Pons (tissue), 1 donor: ENCODE measurements at regions not wholly inside any gene's neighbourhood (a gene's known extent, or its start where the extent isn't known, plus 50 kb on each side); places are given as distances from the start of the nearest gene placed in this dataset.

Experiments used
- DNase-seq: peaks from one replicate; pipeline ENCODE4 v3.0.0-alpha.2; 2016; ENCODE audit warnings: low spot score

- no peak for DNase-seq
Measured at GRCh38 chr2:19545507-19545906, 187.1 kb upstream of the OSR1 start.

- no peak for DNase-seq
Measured at GRCh38 chr2:19543663-19544383, 185.4 kb upstream of the OSR1 start.

GRCh38 chr2:19542796-19543662 is 184.6 kb upstream of the OSR1 start:
- DNase-seq = no peak

- no peak for DNase-seq
Measured at GRCh38 chr2:19541884-19542283, 183.5 kb upstream of the OSR1 start.

GRCh38 chr2:19540739-19541525 is 182.5 kb upstream of the OSR1 start:
- DNase-seq = no peak

GRCh38 chr2:19538411-19538963 is 180.1 kb upstream of the OSR1 start:
- no peak for DNase-seq

GRCh38 chr2:19536136-19536535 is 177.7 kb upstream of the OSR1 start:
- no peak for DNase-seq

- DNase-seq = no peak
Measured at GRCh38 chr2:19532547-19533196, 174.2 kb upstream of the OSR1 start.

- DNase-seq = no peak
Measured at GRCh38 chr2:19529677-19530076, 171.3 kb upstream of the OSR1 start.

GRCh38 chr2:19527771-19528170 is 169.3 kb upstream of the OSR1 start:
- no peak for DNase-seq

- DNase-seq = no peak
Measured at GRCh38 chr2:19525313-19525712, 166.9 kb upstream of the OSR1 start.

- no peak for DNase-seq
Measured at GRCh38 chr2:19519045-19519444, 160.6 kb upstream of the OSR1 start.

- no peak for DNase-seq
Measured at GRCh38 chr2:19507137-19507536, 148.7 kb upstream of the OSR1 start.

GRCh38 chr2:19505199-19506136 is 147.0 kb upstream of the OSR1 start:
- no peak for DNase-seq

GRCh38 chr2:19504400-19505198 is 146.2 kb upstream of the OSR1 start:
- no peak for DNase-seq

- DNase-seq = no peak
Measured at GRCh38 chr2:19503915-19504314, 145.5 kb upstream of the OSR1 start.

- no peak for DNase-seq
Measured at GRCh38 chr2:19503406-19503805, 145.0 kb upstream of the OSR1 start.

GRCh38 chr2:19500126-19500525 is 141.7 kb upstream of the OSR1 start:
- DNase-seq = no peak

GRCh38 chr2:19496646-19497045 is 138.2 kb upstream of the OSR1 start:
- DNase-seq = no peak

GRCh38 chr2:19494241-19494640 is 135.8 kb upstream of the OSR1 start:
- DNase-seq = no peak
